HG02981 (cell line): ENCODE measurements at regions not wholly inside any gene's neighbourhood (a gene's known extent, or its start where the extent isn't known, plus 50 kb on each side); places are given as distances from the start of the nearest gene placed in this dataset.

Experiments used
- ATAC-seq: cut with Tn5 transposase; IDR thresholded peaks from one replicate; pipeline ENCODE4 v1.9.1; 2021; ENCODE audit warnings: mild to moderate bottlenecking, moderate library complexity; ENCODE audit not compliant: unreplicated experiment

DNA sequence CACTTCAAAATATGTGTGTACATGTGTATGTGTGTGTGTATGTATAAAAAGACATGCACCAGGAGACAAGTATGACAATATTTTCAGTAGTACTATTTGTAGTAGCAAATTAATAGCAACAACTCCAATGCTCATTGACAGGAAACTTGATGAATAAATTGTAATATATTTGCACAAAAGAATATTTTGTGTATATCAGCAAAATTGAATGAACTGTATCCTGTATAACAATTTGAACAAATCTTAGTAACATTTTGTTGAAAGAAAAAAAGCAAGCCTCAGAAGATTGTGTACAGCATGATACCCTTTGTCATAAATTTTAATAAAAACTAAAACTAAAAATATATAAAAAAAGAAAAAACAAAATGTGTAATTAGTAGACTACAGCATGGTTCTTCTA lies 1367.3 kb upstream of the TMEFF2 start:
- ATAC-seq, result no peak

DNA sequence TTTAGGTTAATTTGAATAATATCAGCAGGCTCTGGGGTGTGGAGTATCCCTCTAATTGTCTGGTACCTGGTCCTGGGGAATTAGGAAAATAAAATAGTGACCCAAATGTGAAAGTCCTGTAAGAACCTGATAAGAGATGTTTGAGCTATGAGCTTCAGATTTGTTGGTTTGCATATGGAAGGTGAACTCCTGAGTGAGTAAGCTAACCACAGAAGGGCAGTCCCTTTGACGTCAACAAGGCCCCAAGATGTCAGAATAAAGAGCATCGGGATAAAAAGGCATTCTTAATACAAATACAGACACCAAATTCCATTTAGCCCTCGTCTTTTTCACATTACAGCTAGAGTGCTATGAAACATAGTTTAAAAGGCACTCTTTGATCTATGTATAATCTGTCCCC lies 1366.3 kb upstream of the TMEFF2 start:
- no peak for ATAC-seq

DNA sequence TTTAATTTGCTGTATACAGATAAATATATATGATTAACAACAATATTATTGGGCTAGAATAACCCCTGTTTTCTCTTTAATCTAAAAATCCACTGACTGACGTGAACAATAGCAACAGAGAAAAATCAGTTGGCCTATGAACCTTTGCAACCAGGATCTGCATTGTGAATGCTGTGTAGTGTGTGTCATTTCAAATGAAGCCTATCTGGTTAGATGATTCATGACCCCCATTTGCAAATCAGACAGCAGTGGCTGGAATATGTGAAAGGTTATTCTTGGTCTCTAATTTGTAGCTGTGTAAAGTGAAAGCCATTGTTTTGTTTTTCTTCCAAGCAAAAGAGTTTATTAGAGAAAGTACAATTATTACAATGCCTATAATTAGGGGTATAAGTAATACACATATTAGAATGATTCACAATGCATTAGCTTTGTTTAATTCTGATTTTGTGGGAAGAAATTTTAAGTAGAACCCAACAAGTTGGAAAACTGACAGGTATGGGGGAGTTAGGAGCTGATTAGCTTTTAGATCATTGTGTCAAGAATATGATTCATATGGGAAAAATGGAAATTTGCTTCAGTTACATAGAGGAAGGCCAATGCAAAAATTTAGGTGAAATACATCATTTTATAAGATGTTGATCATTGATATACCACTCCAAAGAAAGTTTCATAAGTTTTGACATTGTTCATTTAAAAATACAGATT lies 1362.2 kb upstream of the TMEFF2 start:
- ATAC-seq, result no peak

DNA sequence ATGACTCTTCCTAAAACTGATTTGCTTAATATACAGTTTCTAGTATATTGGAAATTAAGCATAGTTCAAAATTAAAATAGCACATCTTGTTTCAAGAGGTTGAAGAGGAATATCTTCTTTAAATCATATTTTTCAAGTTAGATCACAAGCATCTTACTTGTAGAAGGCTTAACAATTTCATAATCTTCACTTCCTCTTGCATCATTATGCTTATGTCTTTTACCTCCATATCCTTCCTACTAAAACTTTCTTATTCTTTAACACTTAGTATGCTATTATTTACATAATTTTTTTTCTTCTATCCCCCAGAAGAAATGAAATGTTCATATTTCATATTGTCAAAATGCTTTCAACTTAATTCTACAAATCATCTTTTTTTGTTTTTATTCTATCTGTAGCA lies 1354.9 kb upstream of the TMEFF2 start:
- ATAC-seq, result no peak

DNA sequence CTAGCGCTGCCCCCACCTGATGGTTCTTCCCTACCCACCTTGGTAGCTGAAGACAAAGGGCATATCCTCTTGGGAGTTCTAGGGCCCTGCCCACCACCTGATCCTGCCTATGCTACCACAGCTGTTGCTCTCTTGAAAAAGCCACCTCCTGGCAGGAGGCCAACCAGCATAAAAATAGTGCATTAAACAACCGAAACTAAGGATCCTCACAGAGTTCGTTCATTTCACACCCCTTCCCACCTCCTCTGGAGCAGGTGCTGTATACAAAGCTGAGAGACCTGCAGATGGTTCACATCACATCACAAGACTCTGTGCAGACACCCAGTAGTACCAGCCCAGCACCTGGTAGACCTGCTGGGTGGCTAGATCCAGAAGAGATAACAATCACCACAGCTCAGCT lies 1348.0 kb upstream of the TMEFF2 start:
- no peak for ATAC-seq

DNA sequence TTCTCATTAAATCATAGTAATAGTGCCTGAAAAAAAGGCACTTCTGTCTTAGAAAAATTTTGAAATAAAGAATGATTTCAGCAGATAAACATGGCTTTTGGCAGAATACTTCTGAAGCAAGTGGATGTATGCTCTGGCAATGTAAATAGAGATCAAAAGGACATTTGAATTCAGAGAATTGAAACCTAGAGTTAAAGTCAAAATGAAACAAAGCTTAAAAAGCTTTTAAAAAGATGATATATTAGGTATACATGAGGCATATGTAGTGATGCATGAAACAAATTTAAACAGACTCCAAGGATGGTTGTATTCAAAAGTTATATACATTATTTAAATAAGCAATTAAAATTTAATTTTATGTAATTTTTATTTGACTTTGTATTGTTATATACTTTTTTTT lies 1344.5 kb upstream of the TMEFF2 start:
- ATAC-seq, result peak; percentile 92

DNA sequence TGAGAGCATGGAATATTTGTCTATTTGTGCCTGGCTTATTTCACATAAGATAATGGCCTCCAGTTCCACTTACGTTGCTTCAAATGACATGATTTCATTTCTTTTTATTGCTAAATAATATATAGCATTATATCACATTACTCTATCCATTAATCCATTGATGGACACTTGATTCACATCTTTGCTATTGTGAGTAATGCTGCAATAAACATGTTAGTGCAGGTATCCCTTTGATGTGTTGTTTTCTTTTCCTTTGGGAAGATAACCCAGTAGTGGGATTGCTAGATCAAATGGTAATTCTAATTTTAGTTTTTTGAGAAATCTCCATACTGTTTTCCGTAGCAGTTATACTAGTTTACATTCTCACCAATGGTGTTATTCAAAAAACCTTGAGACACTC lies 1343.3 kb upstream of the TMEFF2 start:
- ATAC-seq, result no peak

DNA sequence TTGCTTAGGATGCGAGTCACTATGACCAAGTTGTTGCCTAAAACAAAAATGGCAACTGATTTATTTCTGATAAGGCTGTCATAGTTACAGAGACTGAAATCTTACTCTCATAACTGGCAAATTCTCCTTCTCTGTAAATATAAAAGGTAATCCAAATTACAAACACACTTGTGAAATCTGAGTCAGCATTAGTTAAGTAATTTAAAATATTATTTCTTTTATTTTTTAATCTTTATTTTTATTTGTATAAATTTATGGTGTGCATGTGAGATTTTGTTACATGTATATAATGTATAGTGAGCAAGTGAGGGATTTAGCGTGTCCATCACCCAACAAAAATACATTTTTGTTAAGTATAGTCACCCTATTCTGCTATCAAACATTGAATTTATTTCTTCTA lies 1342.8 kb upstream of the TMEFF2 start:
- no peak for ATAC-seq

DNA sequence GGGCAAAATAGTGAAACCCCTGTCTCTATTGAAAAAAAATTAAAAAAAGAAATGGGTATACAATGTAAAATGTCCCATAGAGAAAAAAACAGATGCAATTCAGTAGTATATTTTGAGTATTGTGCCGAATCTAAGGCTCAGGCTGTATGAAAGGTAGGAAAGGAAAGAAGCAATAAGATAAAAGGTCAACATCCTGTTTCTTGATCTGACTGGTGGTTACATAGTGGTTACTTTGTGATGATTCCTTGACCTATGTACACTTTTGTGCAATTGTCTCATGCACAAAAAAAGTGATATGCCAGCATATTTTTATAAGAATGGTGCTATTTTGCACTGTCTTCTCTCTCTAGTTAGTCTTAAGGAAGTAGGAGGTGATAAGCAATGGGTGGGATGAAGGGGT lies 1333.7 kb upstream of the TMEFF2 start:
- no peak for ATAC-seq

DNA sequence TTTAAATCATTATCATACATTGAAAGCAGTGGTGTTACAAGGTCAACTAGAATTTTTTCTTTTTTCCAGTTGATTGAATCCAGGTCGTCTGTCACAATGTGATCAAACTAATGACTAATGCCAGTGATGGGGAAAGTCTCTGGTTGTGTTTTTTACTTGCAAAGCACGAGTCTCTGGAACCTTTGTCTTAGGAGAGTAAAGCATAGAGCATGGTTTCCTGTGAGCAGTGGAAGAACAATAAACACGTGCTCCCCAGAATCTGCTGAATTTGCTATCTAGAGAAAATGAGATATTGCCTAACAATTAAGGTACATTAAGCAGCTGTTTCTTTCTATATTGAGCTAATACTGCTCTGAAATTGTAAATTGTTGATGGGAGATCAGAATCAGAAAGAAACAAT lies 1332.4 kb upstream of the TMEFF2 start:
- ATAC-seq, result no peak

DNA sequence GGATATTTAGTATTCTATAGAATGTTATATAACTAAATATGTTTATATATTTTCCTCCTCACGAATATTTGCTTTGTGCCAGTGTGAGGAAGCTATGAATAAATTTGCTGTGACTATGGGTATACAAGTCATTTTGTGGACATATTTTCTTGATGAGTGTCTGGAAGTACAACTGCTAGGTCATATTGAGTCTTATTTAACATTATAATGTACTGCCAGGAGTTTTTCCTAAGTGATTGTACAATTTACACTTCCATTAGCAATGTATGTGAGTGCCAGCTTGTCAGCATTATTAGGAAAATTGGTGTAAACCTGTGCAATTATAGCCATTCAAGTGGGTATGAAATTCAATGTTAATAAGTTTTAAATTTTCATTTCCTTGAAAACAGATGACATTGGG lies 1328.9 kb upstream of the TMEFF2 start:
- ATAC-seq, result no peak

DNA sequence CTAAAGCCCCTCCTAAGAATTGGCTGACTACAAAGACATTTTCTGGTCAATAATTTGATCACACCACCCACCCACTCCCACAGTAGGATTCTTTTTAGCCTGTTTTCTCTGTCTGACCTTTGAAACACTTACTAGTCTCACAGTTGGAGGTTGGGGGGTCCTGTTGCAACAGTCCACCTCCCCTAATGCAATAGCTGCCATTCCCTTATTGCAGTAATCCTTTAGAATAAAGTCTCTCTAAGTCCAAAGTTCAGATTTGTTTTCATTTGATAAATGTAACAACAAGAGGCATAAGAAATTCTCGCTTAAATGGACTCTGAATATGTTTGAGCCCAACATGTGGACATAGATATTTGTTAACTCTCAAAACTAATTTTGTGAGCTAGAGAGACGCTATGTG lies 1326.8 kb upstream of the TMEFF2 start:
- ATAC-seq, result no peak

DNA sequence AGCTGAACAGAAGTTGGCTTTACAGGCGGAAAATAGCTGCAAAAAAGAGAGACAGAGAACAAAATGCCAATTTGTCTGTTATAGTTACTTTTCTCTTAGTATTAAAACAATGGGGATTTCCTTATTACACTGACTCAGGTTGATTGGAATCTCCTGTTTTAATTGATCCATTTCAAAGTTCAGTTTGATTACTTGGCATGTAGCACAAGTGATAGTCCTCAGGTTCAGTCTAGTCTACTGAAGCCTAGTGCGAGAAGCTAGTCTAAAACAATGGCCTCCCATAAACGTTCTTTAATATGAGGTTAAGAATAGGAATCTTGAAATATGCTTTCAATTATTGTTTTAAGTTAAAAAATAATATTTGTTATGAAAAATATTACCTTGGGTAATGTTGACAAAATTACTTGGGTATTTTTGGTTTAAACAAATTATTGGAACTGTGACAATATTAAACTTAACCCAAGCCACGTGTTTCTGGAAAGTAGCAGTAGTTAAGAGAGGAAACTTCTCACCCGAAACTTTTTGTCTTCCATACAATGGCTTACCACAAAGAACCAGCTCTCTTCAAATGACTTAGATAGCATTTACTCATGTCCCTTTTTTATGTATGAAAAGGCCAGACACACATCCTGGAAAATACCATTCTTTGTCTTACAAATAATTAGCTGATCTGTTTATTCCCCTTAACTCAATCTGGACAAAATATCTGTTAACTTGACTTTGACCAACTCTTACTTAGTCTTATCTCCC lies 1326.2 kb upstream of the TMEFF2 start:
- no peak for ATAC-seq

DNA sequence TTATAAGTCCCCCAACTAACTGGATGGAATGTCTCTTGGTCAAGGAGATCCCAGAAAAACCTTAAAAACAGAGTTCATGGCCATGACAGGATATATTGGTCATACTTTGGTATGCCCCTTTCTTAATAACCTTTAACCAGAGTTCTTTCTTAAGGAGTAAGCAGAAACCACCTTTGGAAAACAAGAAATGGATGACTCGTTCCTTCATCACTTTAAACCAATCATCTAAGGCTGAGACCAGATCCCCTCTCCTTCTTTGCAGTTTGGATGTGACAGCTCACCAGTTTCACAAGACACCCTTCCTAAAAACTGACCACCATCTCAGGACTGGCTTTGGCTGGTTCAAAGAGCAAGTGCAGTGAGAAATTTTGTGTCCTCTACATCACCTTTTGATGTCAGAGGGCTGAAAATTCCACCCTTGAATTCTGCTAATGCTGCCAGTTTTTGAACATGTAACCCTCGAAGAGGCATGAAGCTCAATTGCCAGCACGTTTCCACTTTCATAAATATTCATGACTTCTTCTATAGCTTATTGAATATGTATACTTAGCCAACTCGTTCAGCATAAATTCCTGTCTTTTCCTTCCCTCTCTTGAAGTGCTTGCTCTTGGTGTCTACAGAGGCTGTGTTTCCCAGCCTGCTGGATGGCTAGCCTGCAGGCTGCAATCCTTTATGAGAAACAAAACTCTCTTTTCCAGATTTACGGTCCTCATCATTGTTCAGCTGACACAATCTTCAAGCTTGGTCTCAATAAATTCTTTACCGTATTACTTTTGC lies 1323.5 kb upstream of the TMEFF2 start:
- no peak for ATAC-seq

DNA sequence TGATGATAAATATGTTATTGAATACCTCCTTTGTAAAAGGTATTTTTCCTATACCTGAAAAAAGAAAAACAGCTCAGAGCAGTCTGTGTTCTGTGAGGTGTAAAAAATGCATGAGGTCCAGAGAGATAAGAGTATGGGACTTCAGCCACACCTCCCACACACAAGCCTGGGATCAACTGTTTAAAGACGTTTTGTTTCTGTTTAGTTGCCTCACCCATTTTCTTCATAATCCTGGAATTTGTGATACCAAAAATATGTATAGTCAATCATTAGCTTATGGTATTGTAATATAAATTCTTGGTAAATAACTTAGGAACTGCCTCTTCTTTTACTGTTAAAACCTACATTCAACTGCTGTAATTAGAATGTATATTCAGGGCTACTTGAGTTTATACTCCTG lies 1322.9 kb upstream of the TMEFF2 start:
- ATAC-seq, result no peak

DNA sequence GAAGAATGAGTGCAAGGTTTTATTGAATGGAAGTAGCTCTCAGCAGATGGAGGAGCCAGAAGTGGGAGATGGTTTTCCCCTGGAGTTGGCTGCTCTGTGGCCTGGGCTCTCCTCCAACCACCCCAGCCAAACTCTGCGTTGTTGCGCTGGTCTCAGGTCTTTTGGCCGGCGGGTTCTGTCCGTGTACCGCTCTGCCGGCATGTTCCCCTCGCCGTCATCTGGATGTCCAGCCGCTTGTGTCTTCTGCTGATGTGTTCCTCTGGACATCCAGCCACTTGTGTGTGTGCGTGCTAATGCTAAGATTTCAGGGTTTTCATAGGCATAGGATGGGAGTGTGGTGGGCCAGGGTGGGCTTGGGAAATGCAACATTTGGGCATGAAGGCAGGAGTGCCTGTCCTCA lies 1311.3 kb upstream of the TMEFF2 start:
- ATAC-seq, result no peak

DNA sequence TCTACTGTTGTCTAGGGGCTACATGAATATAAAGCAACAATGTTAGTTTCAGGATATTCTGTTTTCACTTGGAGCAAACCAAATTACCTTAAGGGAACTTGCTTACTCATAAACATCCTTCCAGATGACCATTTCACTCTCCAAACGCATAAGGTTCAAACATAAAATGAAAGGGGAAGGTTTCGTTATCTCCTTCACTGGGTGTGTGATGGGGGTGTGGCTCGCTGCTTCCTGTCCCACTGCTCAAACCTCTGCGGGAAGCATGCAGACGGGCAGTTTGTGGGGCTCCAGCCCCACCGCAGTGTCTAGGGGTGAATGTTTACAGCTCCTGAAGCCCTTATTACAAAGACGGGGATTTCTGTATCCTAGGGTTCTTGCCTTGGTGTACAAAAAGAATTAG lies 1310.9 kb upstream of the TMEFF2 start:
- no peak for ATAC-seq

DNA sequence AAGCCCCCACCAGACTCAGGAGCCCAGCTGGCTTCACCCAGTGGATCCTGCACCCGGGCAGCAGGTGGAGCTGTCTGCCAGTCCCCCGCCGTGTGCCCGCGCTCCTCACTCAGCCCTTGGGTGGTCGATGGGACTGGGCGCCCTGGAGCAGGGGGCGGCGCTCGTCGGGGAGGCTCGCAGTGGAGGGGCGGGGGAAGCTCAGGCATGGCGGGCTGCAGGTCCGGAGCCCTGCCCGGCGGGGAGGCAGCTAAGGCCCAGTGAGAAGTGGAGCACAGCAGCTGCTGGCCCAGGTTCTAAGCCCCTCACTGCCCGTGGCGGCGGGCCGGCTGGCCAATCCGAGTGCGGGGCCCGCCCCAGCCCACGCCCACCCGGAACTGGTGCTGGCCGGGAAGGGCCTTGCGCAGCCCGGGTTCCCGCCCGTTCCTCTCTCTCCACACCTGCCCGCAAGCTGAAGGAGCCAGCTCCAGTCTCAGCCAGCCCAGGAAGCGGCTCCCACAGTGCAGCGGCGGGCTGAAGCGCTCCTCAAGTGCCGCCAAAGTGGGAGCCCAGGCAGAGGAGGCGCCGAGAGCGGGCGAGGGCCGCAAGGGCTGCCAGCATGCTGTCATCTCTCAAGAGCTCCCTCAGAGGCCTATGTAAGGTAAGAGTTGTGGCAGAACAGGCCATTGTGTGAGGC lies 1307.8 kb upstream of the TMEFF2 start:
- ATAC-seq, result no peak

DNA sequence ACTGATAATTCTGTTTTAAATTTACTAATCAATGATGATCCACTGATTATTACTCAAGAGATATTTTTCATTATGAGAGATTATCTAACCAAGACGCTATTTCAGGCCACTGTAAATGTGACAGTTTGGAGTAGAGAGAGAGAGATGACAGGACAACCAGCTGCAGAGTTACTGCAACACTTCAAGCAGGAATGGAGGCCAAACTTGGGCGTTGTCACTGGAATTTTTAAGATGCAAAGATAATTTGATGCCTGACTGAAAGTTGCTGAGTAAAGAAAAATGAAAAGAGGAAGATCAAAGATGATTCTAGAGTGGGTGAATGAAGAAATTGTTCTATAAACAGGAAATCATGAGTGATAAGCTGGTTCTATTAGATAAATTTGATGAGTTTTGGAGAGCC lies 1302.1 kb upstream of the TMEFF2 start:
- no peak for ATAC-seq

DNA sequence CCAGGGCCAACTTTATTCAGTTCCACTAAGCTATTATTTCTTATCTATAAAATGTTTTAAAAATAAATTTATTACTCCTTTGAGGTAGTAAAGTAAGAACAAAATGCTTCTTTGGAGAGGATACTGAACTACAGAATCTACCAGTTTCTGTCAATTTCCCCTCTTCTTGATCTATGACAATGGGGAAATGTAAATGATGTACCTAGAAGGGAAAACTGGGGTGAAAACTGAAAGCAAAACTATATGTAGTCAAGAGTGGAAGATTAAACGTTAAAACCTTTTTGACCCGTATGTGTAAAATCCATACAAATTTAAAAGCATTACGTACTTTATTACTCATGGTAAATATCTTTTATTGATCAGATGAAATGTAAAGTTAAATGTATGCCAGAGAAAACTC lies 1287.8 kb upstream of the TMEFF2 start:
- peak; percentile 86 for ATAC-seq

DNA sequence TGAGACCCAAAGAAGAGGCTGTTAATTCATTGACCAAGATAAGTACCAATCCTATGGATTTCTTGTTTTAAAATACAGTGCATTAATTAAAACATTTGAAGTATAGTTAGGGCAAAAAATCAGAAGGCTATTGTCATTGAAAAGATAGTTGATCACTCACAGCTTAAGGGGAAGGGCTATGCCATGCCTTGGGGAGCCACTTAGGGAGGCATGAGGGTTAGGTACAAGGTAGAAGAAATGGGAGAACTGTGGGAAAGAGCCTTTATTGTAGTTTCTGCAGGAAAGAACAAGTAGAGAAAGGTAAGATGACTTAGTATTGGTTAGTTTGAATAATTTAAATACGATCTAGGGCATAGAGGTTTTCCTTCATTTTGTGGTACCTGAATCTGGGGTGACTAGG lies 1285.5 kb upstream of the TMEFF2 start:
- no peak for ATAC-seq
